ENCODE measurements at regions not wholly inside any gene's neighbourhood (a gene's known extent, or its start where the extent isn't known, plus 50 kb on each side); places are given as distances from the start of the nearest gene placed in this dataset.

- no peak overlapping the region for H3K4me3 ChIP-seq
- no peaks in the 10 kb centered on the region for H3K36me3 ChIP-seq
- no peak overlapping the region for H3K27ac ChIP-seq
- TF ChIP-seq POLR2A (IDR thresholded peaks at IDR 0.05) (no peak), CTCF (IDR thresholded peaks at IDR 0.05) (no peak), EP300 (IDR thresholded peaks at IDR 0.05) (no peak)
- no peak for DNase-seq
- H3K4me1 ChIP-seq (ENCODE audit: insufficient read depth) = peaks cover 5% of the 10 kb centered on the region
- 34 to 41% (median 35%) methylated on average over 15 of the region's 15 CpGs for WGBS, 3 donors
- H3K9me3 ChIP-seq = no peaks in the 10 kb centered on the region
- no peaks in the 10 kb centered on the region for H3K27me3 ChIP-seq
- intact Hi-C loops (cut with DNase I) = no loop called here
These were observed 139.5 kb downstream of the C16orf95 start for GRCh38 chr16:87177673-87178072.

- 12 to 21% (median 15%) methylated on average over 14 of the region's 14 CpGs for WGBS, 3 donors
- intact Hi-C loops (cut with DNase I) = no loop called here
- Histone ChIP-seq H3K4me1 (ENCODE audit: insufficient read depth) (peaks cover 5% of the 10 kb centered on the region), H3K4me3 (no peak overlapping the region), H3K27me3 (no peaks in the 10 kb centered on the region), H3K36me3 (no peaks in the 10 kb centered on the region), H3K27ac (no peak overlapping the region), H3K9me3 (no peaks in the 10 kb centered on the region)
- peak in 1 of 5 donors; percentile 50 for DNase-seq
- no peak for TF ChIP-seq POLR2A (IDR thresholded peaks at IDR 0.05)
- no peak for TF ChIP-seq CTCF (IDR thresholded peaks at IDR 0.05)
- TF ChIP-seq EP300 (IDR thresholded peaks at IDR 0.05) = no peak
These were observed 138.9 kb downstream of the C16orf95 start for GRCh38 chr16:87178177-87178863.

GRCh38 chr16:87178977-87179376 is 138.2 kb downstream of the C16orf95 start:
- TF ChIP-seq POLR2A (IDR thresholded peaks at IDR 0.05) = no peak
- TF ChIP-seq CTCF (IDR thresholded peaks at IDR 0.05) = no peak
- no peak for TF ChIP-seq EP300 (IDR thresholded peaks at IDR 0.05)
- Histone ChIP-seq H3K9me3 (no peaks in the 10 kb centered on the region), H3K4me1 (ENCODE audit: insufficient read depth) (peaks cover 5% of the 10 kb centered on the region), H3K27ac (no peak overlapping the region), H3K4me3 (no peak overlapping the region), H3K36me3 (no peaks in the 10 kb centered on the region), H3K27me3 (no peaks in the 10 kb centered on the region)
- DNase-seq = peak in 4 of 5 donors; percentile 30 to 50 (median 43)
- 4 to 19% (median 11%) methylated on average over 9 of the region's 9 CpGs for WGBS, 3 donors
- intact Hi-C loops (cut with DNase I) = no loop called here

GRCh38 chr16:87180069-87180468 is 137.1 kb downstream of the C16orf95 start:
- DNase-seq = no peak
- H3K27ac ChIP-seq = no peak overlapping the region
- H3K36me3 ChIP-seq = no peaks in the 10 kb centered on the region
- no peak overlapping the region for H3K4me3 ChIP-seq
- no peak for TF ChIP-seq CTCF (IDR thresholded peaks at IDR 0.05)
- WGBS, 3 donors = 77 to 85% (median 79%) methylated on average over 6 of the region's 6 CpGs
- H3K4me1 ChIP-seq (ENCODE audit: insufficient read depth) = peaks cover 5% of the 10 kb centered on the region
- no peaks in the 10 kb centered on the region for H3K27me3 ChIP-seq
- intact Hi-C loops (cut with DNase I) = no loop called here
- H3K9me3 ChIP-seq = no peaks in the 10 kb centered on the region

Data from ovary (tissue), 7 donors.